Stimulated activated effector memory CD8-positive, alpha-beta T cell treated with anti-CD3 and anti-CD28 coated beads, Interleukin-12 subunit alpha, Interleukin-12 subunit beta, amount 100 ng/mL, for 72 hours (primary cell): ENCODE measurements at regions not wholly inside any gene's neighbourhood (a gene's known extent, or its start where the extent isn't known, plus 50 kb on each side); places are given as distances from the start of the nearest gene placed in this dataset.
"Not testable (repeated sequence)": the region's sequence is repeated elsewhere in the genome, so short reads cannot be mapped to it uniquely, and the experiment has no call there.

Experiments
- ATAC-seq: fragments of 150-1000 bp; cut with Tn5 transposase; 2 replicates; pipeline ENCODE4 v1.10.0; 2021
- DNase-seq, 2 donors: peaks; one replicate each; pipeline ENCODE4 v3.0.0; 2021 to 2022; ENCODE audit warnings: low spot score in 2 of 2
- H3K27ac Mint-ChIP-seq: one replicate; pipeline ENCODE4 v1.8.0; 2022; ENCODE audit warnings: mild to moderate bottlenecking, mixed read lengths
- H3K36me3 Mint-ChIP-seq: one replicate; pipeline ENCODE4 v1.8.0; 2022; ENCODE audit warnings: mild to moderate bottlenecking, mixed read lengths
- H3K4me1 Mint-ChIP-seq: one replicate; pipeline ENCODE4 v1.8.0; 2022; ENCODE audit warnings: mixed read lengths
- H3K4me3 Mint-ChIP-seq: one replicate; pipeline ENCODE4 v1.8.0; 2022; ENCODE audit warnings: mild to moderate bottlenecking, mixed read lengths
- H3K9me3 Mint-ChIP-seq: one replicate; pipeline ENCODE4 v1.8.0; 2022; ENCODE audit warnings: mixed read lengths

DNA sequence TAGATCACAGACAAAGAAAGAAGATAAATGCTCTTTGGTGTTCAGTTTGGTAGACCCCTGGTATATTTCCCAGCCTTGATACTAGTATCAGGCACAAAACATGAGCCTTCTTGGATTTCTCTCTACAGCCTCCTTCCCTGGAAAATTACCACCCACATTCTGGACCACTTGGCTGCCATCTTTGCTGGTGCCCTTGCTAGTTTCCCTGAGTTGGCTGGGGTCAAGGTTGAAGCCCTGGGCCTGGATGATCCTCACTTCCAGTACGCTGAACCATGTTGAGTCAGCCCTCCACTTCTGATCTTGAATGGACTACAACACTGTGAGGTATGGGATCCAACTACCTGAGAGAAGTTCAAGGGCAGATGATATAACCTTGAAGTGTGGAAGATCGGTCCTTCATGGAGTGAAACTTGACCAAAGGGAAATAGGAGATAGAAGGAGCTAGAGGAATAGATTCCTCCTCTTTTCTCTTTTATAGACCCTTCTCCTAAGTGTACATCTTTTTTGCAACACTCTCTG is 501.4 kb downstream of the TMEM114 start:
- ATAC-seq (no peak), DNase-seq (no peak)
- Mint-ChIP-seq H3K9me3 (peaks cover 12% of the 10 kb centered on the region), H3K27ac (no peak overlapping the region), H3K4me3 (no peak overlapping the region), H3K4me1 (no peaks in the 10 kb centered on the region), H3K36me3 (no peaks in the 10 kb centered on the region)

DNA sequence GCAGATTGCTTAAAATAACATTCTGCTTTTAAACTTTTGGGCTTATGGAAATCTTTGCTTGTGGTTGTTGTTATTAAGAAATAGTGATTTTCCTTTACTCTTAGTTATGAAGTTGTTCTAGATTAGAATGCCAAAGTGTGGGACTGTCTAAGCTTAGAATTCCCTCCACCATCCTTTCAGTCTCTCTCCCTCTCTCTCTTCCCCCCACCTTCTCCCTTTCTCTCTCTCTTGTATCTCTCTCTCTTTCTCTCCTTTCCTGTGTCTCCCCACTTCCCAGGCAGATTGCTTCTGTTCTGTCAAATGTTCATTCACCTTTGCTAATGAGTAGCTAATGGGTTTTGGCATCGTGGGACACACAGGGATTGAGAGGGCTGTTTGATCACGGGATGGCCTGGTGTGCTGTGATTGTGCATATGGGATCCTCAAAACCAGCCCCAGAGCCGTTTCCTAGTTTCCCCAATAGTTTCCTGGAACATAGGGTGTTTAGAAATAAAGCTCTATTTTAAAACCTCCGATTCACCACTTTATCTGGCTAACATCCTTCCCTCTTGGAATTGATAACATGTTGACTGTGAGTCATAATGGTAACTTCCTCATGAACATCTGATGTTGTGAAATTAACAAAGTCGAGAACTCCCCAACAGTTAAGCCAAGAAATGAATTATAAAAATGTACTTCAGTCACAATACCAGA is 502.6 kb downstream of the TMEM114 start:
- Mint-ChIP-seq H3K36me3 (no peaks in the 10 kb centered on the region), H3K27ac (no peak overlapping the region), H3K4me1 (no peaks in the 10 kb centered on the region), H3K4me3 (no peak overlapping the region), H3K9me3 (peaks cover 13% of the 10 kb centered on the region)
- ATAC-seq (no peak), DNase-seq (no peak)

DNA sequence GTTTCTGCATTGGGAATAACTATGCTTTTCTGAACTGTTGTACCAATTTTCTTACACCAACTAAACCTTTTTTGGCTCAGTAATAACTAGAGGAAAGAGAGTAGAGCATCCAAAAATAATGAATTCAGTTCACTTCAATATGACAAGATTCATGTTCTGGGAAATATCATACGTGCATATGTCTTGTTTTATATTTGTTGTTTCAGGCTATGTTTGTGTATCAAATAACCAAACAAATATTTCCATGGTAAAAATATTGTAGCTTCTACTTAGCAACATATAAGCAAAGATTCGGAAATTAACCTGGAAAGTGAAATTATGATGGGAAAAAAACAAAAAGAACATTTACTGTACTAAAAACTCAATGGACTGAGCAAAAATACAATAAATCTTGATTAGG is 503.2 kb downstream of the TMEM114 start:
- no peak overlapping the region for H3K27ac Mint-ChIP-seq

DNA sequence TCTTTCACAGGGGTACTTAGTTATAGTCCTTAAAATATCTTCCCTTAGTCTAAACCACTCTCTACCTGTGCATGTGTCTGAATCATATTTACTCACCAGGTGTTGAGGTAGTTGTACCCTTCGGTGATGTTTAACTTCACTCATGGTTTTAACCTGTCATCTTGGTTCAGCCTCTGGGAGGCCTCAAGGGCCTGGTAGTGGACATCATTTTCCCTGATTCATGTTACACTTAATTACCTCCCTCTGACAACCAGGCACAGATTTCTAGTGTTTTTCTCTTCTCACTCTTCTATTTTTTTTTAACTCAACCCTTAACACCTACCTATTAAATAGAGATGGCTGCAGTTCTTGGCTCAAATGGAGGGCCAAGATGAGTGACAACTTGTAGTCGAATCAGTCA is 505.4 kb downstream of the TMEM114 start:
- H3K36me3 Mint-ChIP-seq = no peaks in the 10 kb centered on the region
- no peak overlapping the region for H3K27ac Mint-ChIP-seq
- ATAC-seq (no peak), DNase-seq (no peak)
- H3K4me1 Mint-ChIP-seq = no peaks in the 10 kb centered on the region
- H3K4me3 Mint-ChIP-seq = no peak overlapping the region
- H3K9me3 Mint-ChIP-seq = peaks cover 13% of the 10 kb centered on the region

More for the DNA sequence above, 503.2 kb downstream of the TMEM114 start:
- no peak overlapping the region for H3K4me3 Mint-ChIP-seq
- no peak for ATAC-seq
- peaks cover 15% of the 10 kb centered on the region for H3K9me3 Mint-ChIP-seq
- H3K4me1 Mint-ChIP-seq = no peaks in the 10 kb centered on the region
- DNase-seq = no peak
- no peaks in the 10 kb centered on the region for H3K36me3 Mint-ChIP-seq

DNA sequence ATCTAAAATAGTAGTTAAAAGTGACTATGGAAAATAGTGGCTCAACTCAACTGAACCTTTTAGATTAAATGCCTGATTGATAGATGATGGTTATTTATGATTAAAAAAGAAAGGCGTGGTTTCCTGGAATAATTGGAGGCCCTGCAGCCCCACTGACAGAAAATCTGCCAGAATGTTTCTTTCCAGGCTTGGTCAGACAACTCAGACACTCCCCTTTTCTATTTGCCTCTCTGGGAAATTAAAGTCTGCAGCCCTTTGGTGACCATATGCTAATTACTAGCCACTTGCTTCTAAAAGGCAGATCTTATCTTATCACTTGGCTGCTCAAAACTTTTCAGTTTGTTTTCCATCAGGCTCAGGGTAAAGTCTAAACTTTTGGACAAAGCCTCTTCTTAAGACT is 506.0 kb downstream of the TMEM114 start:
- Mint-ChIP-seq H3K4me3 (no peak overlapping the region), H3K36me3 (no peaks in the 10 kb centered on the region)

DNA sequence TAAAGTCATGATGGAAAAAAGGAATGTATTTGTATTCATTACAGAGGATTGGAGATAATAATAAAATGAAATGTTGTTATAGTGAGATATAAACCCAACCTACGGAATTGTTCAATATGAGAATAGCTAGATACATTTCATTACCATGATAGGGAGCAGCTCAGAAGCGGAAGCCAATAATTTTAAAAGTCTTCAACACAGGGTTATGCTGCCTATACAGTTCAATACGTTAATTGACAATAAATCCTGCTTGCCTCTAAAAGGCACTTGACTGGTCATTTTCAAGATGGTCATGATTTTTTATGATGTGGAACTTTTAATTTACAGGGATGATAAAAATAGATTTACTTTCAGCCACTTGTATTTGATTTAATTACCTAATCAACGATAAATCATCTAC is 506.8 kb downstream of the TMEM114 start:
- H3K36me3 Mint-ChIP-seq = no peaks in the 10 kb centered on the region
- no peak overlapping the region for H3K4me3 Mint-ChIP-seq
- H3K27ac Mint-ChIP-seq = no peak overlapping the region
- DNase-seq (no peak), ATAC-seq (no peak)
- H3K9me3 Mint-ChIP-seq = peaks cover 13% of the 10 kb centered on the region
- H3K4me1 Mint-ChIP-seq = no peaks in the 10 kb centered on the region

More for the DNA sequence above, 506.0 kb downstream of the TMEM114 start:
- no peaks in the 10 kb centered on the region for H3K4me1 Mint-ChIP-seq
- ATAC-seq = no peak
- H3K9me3 Mint-ChIP-seq = peaks cover 12% of the 10 kb centered on the region
- no peak for DNase-seq
- no peak overlapping the region for H3K27ac Mint-ChIP-seq

DNA sequence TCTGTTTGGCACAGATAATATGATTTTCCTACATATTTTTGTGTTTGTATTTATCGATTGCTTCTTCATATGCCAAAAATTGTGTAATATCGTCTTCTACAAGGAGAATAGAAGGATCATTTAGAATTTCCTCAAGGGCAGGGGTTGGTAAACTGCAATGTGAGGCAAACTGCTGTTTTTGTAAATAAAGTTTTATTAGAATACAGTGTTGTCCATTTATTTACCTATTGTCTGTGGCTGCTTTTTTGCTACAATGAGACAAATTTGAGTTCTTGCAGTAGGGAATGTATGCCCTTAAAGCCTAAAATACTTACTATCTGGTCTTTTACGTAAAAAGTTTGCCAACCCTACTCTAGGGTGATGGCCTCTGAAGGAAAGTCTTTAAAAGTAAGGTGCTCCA is 509.5 kb downstream of the TMEM114 start:
- Mint-ChIP-seq H3K4me3 (no peak overlapping the region), H3K9me3 (peaks cover 13% of the 10 kb centered on the region), H3K4me1 (no peaks in the 10 kb centered on the region), H3K36me3 (no peaks in the 10 kb centered on the region), H3K27ac (no peak overlapping the region)
- no peak for DNase-seq
- no peak for ATAC-seq

DNA sequence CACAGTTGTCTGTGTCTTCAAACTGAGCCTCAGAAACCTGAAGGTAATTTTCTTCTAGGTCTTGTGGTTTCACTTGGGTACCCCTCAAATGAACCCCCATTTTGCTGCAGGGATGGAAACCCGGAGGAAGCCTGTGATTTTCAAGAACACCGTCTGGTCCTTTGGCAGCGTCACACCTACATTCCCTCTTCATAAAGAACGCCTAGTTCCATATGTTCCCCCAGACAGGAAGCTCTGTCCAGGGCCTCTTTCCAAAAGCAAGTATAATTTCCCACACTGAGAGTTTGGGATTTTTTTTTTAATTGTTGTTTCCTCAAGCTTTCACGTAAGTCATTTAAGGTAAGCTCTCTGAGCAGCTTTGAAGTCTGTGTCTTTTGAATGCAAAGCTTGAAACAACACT is 515.0 kb downstream of the TMEM114 start:
- Mint-ChIP-seq H3K27ac (no peak overlapping the region), H3K4me1 (no peaks in the 10 kb centered on the region), H3K9me3 (peaks cover 18% of the 10 kb centered on the region), H3K4me3 (no peak overlapping the region), H3K36me3 (no peaks in the 10 kb centered on the region)
- no peak for ATAC-seq
- no peak for DNase-seq

DNA sequence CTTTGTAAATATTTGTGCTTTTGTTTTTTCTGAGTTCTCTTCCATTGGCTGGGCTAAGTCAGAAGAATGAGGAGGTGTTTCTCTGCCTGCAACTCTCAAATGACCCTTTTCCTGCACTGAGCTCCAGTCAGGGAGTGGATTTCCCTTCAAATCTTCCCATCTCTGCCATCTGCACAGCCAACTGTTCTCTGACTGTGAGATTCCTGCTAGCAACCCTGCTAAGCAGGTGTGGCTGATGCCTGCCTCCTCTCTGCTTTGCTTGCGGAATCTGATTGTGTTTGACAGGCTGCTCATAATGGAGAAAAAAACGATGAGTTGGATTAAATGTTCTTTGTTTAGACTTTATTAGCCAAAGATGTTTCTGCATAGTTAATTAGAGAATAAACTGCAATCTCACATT is 519.8 kb downstream of the TMEM114 start:
- no peak overlapping the region for H3K4me3 Mint-ChIP-seq
- H3K27ac Mint-ChIP-seq = no peak overlapping the region
- H3K9me3 Mint-ChIP-seq = peaks cover 20% of the 10 kb centered on the region
- DNase-seq = no peak
- no peaks in the 10 kb centered on the region for H3K36me3 Mint-ChIP-seq
- no peaks in the 10 kb centered on the region for H3K4me1 Mint-ChIP-seq
- ATAC-seq = no peak

DNA sequence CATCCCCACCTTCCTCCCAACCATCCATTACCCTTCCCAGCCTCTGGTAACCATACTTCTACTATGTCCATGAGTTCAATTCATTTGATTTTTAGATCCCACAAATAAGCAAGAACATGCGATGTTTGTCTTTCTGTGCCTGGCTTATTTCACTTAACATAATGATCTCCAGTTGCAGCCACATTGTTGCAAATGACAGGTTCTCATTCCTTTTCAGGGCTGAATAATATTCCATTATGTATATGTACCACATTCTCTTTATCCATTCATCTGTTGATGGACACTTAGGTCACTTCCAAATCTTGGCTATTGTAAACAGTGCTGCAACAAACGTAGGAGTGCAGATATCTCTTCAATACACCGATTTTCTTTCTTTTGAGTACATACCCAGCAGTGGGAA is 522.1 kb downstream of the TMEM114 start:
- DNase-seq, H3K4me3 Mint-ChIP-seq, H3K4me1 Mint-ChIP-seq, ATAC-seq, H3K36me3 Mint-ChIP-seq, H3K27ac Mint-ChIP-seq: not testable (repeated sequence)
- peaks cover 22% of the 10 kb centered on the region for H3K9me3 Mint-ChIP-seq

DNA sequence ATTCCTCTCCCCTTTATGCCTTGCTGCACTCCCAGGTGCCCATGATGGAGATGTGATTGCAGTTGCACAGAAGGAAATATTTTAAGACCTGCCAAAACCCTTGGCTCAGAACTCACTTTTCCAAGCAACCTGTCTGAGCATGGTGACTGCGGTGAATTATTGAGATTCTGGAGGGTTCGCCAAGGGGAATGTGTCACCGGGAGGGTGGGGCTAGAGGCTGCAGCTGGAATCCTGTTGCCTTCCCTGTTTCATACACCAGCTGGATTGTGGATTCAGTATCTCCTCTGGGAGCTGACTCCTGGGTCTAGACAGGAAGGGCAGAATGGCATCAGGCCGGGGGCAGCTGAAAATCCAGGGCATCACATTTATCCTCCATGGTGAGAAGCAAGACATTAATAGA is 527.2 kb downstream of the TMEM114 start:
- Mint-ChIP-seq H3K27ac (no peak overlapping the region), H3K4me1 (no peaks in the 10 kb centered on the region), H3K36me3 (no peaks in the 10 kb centered on the region), H3K9me3 (peaks cover 19% of the 10 kb centered on the region), H3K4me3 (no peak overlapping the region)
- ATAC-seq (no peak), DNase-seq (no peak)

DNA sequence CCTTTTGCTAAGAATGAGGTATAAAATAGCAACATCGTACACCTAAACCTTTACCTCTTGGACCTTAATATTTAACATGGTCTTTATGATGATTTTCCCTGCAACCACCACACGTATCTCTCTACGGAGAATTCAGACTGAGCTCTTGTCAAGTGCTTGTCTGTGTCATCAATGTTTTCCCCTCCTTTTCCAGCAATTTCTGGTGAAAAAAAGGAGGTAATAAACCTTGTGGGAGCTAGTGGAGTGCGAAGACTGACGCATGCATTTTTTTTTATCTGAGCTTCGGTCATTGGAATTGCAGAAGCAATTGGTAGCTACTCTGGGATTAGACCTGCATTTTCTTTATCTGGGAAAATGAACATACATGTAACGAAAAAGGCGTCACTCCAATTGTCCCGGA is 527.6 kb downstream of the TMEM114 start:
- no peaks in the 10 kb centered on the region for H3K36me3 Mint-ChIP-seq
- H3K27ac Mint-ChIP-seq = no peak overlapping the region
- peaks cover 18% of the 10 kb centered on the region for H3K9me3 Mint-ChIP-seq
- H3K4me3 Mint-ChIP-seq = no peak overlapping the region
- H3K4me1 Mint-ChIP-seq = no peaks in the 10 kb centered on the region
- DNase-seq (no peak), ATAC-seq (no peak)

DNA sequence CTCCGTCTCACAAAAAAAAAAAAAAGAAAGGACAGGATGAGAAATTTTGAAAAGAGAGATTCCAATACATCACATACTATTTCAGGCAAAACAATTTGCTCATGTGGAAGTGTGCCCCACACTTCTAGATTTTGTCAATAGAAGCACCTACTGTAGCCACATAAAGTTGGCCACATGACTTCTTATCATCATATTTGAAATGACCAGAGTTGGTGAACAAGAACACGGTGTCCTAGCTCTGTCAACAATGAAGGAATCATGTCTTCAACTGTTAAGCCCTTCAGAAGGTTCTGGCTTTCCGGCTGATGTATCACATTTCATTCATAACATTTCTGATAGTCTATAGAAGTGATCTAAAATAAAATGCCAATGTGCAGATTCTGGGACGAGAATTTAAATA is 534.5 kb downstream of the TMEM114 start:
- Mint-ChIP-seq H3K9me3 (peaks cover 9% of the 10 kb centered on the region), H3K4me3 (no peak overlapping the region), H3K36me3 (no peaks in the 10 kb centered on the region), H3K27ac (no peak overlapping the region), H3K4me1 (no peaks in the 10 kb centered on the region)
- no peak for DNase-seq
- ATAC-seq = no peak

DNA sequence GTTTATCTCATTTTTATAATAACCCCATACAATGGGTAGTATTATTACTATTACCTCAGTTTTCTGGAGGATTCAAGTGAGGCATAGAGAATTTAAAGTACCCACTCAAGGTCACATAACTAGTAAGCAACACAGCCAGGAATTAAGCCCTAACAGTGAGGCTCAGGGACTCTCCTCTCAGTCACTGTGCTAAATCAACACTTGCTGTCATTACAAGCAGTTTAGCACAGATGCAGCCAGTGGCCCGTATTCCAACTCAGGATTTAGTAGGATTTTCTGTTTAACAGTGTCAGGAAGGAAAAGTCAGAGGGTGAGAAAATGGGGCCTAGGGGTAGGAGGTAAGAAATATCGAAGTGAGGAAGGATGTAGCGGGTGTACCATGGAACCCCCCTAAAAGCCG is 536.9 kb downstream of the TMEM114 start:
- Mint-ChIP-seq H3K4me3 (no peak overlapping the region), H3K4me1 (no peaks in the 10 kb centered on the region), H3K27ac (no peak overlapping the region), H3K36me3 (no peaks in the 10 kb centered on the region), H3K9me3 (peaks cover 10% of the 10 kb centered on the region)
- ATAC-seq (no peak), DNase-seq (no peak)

DNA sequence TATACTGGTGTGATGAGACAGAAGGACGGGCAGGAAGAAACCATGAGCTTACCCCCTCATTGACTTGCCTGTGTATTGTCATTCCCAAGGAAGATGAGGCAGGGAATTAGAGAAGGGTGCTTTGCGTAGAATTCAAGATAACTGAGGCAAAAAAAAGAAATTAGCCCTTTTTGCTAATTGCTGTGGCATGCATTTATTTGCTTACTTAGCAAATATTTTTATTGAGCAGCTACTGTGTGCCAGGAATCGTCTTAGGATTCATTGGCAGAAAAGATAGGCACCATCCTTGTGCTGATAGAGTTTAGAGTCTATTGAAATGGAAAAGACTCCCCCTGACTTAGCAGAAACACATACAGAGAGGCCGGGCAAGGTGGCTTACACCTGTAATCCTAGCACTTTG is 541.9 kb downstream of the TMEM114 start:
- DNase-seq = no peak
- H3K27ac Mint-ChIP-seq = no peak overlapping the region
- H3K4me3 Mint-ChIP-seq = no peak overlapping the region

DNA sequence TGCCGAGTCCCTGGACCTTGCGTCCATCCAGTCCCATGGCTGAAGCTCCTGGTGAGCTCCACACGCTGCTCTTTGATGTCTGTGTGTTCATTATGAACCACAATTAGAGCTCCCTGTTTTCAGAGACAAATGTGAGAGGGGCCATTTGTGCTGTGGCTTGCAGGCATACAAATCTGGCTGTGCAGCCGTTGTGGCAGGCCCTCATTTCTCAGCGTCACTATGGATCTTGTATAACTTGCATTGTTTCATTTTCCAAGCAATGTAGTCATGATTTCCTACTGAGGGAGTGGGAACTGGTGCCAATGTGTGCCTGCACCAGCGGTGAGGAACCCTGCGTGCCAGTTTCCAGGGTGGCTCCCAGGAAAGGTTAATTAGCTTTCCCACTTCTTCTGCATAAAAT is 542.6 kb downstream of the TMEM114 start:
- Mint-ChIP-seq H3K9me3 (peaks cover 17% of the 10 kb centered on the region), H3K4me1 (no peaks in the 10 kb centered on the region), H3K36me3 (no peaks in the 10 kb centered on the region), H3K27ac (no peak overlapping the region), H3K4me3 (no peak overlapping the region)
- no peak for DNase-seq
- ATAC-seq = no peak

More for the DNA sequence above, 541.9 kb downstream of the TMEM114 start:
- Mint-ChIP-seq H3K9me3 (peaks cover 17% of the 10 kb centered on the region), H3K36me3 (no peaks in the 10 kb centered on the region), H3K4me1 (no peaks in the 10 kb centered on the region)
- ATAC-seq = no peak
